OCI-LY1 (cell line): ENCODE measurements at regions not wholly inside any gene's neighbourhood (a gene's known extent, or its start where the extent isn't known, plus 50 kb on each side); places are given as distances from the start of the nearest gene placed in this dataset.

ENCODE experiments used
- EZH2 ChIP-seq: fragments of 200-600 bp; sonication (generic), shearing (Covaris generic); IDR thresholded peaks from 2 replicates; pipeline ENCODE4 v1.8.0; 2017; ENCODE audit warnings: borderline replicate concordance, mixed run types, mild to moderate bottlenecking, antibody characterized with exemption, low read length, moderate library complexity, mixed read lengths
- TF ChIP-seq, protein P1 (sequence below): fragments of 200-600 bp; sonication (generic), shearing (Covaris generic); IDR thresholded peaks from 2 replicates; pipeline ENCODE4 v1.5.1; 2017; ENCODE audit warnings: mild to moderate bottlenecking, antibody characterized with exemption, low read length, moderate library complexity, mixed read lengths

DNA sequence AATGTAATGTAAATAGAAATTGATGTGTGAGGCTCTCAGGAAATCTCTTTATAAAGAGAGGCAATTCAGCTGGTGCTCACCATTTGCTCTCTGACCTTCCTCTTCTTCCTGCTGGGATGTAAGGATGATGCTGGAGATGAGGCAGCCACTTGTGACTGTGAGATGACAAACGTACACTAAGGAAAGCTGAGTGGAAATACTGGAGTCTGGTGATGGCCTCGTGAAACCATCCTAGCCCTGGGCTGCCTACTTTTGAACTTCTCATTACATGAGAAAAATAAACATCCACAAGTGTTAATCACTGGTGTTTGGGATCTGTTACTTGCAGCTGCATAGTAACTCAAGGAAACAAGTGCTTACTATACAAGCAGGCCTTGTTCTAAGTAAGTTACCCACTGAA, 114.9 kb upstream of the NHSL1 start:
- TF ChIP-seq, protein P1, sequence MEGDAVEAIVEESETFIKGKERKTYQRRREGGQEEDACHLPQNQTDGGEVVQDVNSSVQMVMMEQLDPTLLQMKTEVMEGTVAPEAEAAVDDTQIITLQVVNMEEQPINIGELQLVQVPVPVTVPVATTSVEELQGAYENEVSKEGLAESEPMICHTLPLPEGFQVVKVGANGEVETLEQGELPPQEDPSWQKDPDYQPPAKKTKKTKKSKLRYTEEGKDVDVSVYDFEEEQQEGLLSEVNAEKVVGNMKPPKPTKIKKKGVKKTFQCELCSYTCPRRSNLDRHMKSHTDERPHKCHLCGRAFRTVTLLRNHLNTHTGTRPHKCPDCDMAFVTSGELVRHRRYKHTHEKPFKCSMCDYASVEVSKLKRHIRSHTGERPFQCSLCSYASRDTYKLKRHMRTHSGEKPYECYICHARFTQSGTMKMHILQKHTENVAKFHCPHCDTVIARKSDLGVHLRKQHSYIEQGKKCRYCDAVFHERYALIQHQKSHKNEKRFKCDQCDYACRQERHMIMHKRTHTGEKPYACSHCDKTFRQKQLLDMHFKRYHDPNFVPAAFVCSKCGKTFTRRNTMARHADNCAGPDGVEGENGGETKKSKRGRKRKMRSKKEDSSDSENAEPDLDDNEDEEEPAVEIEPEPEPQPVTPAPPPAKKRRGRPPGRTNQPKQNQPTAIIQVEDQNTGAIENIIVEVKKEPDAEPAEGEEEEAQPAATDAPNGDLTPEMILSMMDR: no peak
- TF ChIP-seq EZH2: no peak
